Activated CD4-positive, alpha-beta memory T cell treated with anti-CD3 and anti-CD28 coated beads, Interleukin-2, amount 10 ng/mL, durations not matched to agents 7 days and 5 days (primary cell): ENCODE measurements at regions not wholly inside any gene's neighbourhood (a gene's known extent, or its start where the extent isn't known, plus 50 kb on each side); places are given as distances from the start of the nearest gene placed in this dataset.

Experiments used
- CTCF ChIA-PET: fragments of 350-600 bp; sonication (Branson Sonifier 250); formaldehyde crosslinking; loops from one replicate; lab custom pipeline; 2021; ENCODE audit warnings: antibody characterized with exemption, inconsistent platforms; lab: Charles Lee
- POLR2A ChIA-PET: fragments of 350-600 bp; sonication (Branson Sonifier 250); formaldehyde crosslinking; loops from one replicate; lab custom pipeline; 2021; ENCODE audit warnings: antibody characterized with exemption; lab: Charles Lee
- DNase-seq: peaks from one replicate; pipeline ENCODE4 v3.0.0-alpha.2; 2020
- H3K27ac Mint-ChIP-seq: one replicate; pipeline ENCODE4 v1.8.0; 2021; ENCODE audit warnings: mild to moderate bottlenecking, mixed read lengths
- H3K27me3 Mint-ChIP-seq: one replicate; pipeline ENCODE4 v1.8.0; 2021; ENCODE audit warnings: mixed read lengths
- H3K36me3 Mint-ChIP-seq: one replicate; pipeline ENCODE4 v1.8.0; 2021; ENCODE audit warnings: low read depth, mixed read lengths
- H3K4me1 Mint-ChIP-seq: one replicate; pipeline ENCODE4 v1.8.0; 2021; ENCODE audit warnings: mixed read lengths
- H3K4me3 Mint-ChIP-seq: one replicate; pipeline ENCODE4 v1.8.0; 2021; ENCODE audit warnings: mild to moderate bottlenecking, mixed read lengths
- H3K9me3 Mint-ChIP-seq: one replicate; pipeline ENCODE4 v1.8.0; 2021; ENCODE audit warnings: mixed read lengths

- Mint-ChIP-seq H3K27me3 (peaks cover 8% of the 10 kb centered on the region), H3K4me1 (no peaks in the 10 kb centered on the region), H3K27ac (no peak overlapping the region), H3K9me3 (no peaks in the 10 kb centered on the region), H3K4me3 (no peak overlapping the region), H3K36me3 (no peaks in the 10 kb centered on the region)
- POLR2A ChIA-PET, result no interaction called here
- DNase-seq, result no peak
- CTCF ChIA-PET, result no interaction called here
These were observed 214.0 kb upstream of the ADRA1B start for GRCh38 chr5:159702301-159702700.

GRCh38 chr5:159702826-159703225, 213.5 kb upstream of the ADRA1B start:
- Mint-ChIP-seq H3K4me3 (no peak overlapping the region), H3K9me3 (peaks cover 2% of the 10 kb centered on the region), H3K27me3 (peaks cover 10% of the 10 kb centered on the region), H3K27ac (no peak overlapping the region), H3K4me1 (no peaks in the 10 kb centered on the region), H3K36me3 (no peaks in the 10 kb centered on the region)
- CTCF ChIA-PET, result no interaction called here
- DNase-seq, result no peak
- POLR2A ChIA-PET, result no interaction called here

DNA sequence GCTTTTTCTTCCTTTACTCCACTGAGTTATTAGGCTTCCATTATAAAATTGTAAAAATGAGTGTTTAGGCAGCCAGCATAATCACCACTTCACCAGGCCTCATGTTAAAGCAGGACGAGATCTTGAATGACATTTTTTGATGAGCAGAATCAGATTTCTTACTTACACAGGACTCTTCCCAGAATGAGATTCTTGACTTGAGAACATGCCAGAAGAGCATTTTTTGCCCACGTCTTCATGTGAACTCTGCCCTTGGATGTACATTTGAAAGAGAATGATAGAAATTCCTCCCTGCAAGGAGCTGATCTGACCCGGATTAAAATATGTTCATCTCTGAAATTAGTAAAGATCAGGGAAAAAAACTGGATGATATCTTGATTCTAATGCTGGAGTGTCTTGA, 212.1 kb upstream of the ADRA1B start:
- no peaks in the 10 kb centered on the region for H3K36me3 Mint-ChIP-seq
- H3K27me3 Mint-ChIP-seq, result peaks cover 10% of the 10 kb centered on the region
- no peaks in the 10 kb centered on the region for H3K4me1 Mint-ChIP-seq
- ChIA-PET CTCF (no interaction called here), POLR2A (no interaction called here)
- H3K27ac Mint-ChIP-seq, result no peak overlapping the region
- peaks cover 2% of the 10 kb centered on the region for H3K9me3 Mint-ChIP-seq
- no peak for DNase-seq
- H3K4me3 Mint-ChIP-seq, result no peak overlapping the region

DNA sequence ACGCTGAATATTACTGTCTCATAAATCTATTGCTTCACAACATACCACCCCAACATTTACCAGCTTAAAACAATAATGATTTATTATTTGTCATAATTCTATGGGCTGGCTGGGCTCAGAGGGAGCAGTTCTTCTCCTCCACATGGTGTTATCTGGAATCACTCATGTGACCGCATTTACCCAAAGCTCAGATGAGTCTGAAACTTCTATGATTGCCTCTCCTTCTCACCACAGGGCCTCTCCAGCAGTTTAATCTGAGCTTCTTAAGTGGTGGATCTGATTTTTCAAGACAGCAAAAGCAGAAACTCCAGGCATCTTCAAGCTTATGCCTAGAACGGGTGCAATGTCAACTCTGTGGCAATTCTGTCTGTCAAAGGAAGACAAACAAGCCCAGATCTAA, 210.3 kb upstream of the ADRA1B start:
- Mint-ChIP-seq H3K9me3 (peaks cover 2% of the 10 kb centered on the region), H3K36me3 (no peaks in the 10 kb centered on the region), H3K4me3 (no peak overlapping the region), H3K27ac (no peak overlapping the region), H3K27me3 (peaks cover 13% of the 10 kb centered on the region), H3K4me1 (no peaks in the 10 kb centered on the region)
- ChIA-PET POLR2A (no interaction called here), CTCF (no interaction called here)
- DNase-seq, result no peak

DNA sequence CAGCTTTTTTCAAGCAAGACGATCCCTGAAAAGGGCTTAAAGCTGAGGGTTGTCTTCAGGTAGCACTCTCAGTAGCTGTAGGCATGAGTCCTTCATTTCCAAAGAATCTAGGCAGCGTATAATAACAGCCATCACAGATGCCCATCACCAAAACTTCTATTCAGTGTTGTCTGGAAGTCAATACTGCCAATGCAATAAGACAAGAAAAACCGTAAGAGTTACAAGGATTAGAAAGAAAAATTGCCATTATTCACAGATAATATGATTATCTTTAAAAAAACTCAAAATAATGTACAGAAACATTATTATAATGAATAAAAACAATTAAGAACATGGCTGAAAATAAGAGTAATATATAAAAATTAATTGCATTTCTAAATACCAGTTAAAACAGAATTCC, 208.2 kb upstream of the ADRA1B start:
- ChIA-PET POLR2A (no interaction called here), CTCF (no interaction called here)
- Mint-ChIP-seq H3K9me3 (peaks cover 2% of the 10 kb centered on the region), H3K27ac (no peak overlapping the region), H3K4me3 (no peak overlapping the region), H3K36me3 (no peaks in the 10 kb centered on the region), H3K4me1 (no peaks in the 10 kb centered on the region), H3K27me3 (peaks cover 19% of the 10 kb centered on the region)
- DNase-seq, result no peak

GRCh38 chr5:159712672-159713071, 203.6 kb upstream of the ADRA1B start:
- H3K27ac Mint-ChIP-seq, result no peak overlapping the region
- POLR2A ChIA-PET, result no interaction called here
- CTCF ChIA-PET, result no interaction called here
- no peak overlapping the region for H3K4me3 Mint-ChIP-seq
- no peaks in the 10 kb centered on the region for H3K36me3 Mint-ChIP-seq
- H3K27me3 Mint-ChIP-seq, result peaks cover 33% of the 10 kb centered on the region
- no peaks in the 10 kb centered on the region for H3K4me1 Mint-ChIP-seq
- no peak for DNase-seq
- peaks cover under 1% of the 10 kb centered on the region for H3K9me3 Mint-ChIP-seq

DNA sequence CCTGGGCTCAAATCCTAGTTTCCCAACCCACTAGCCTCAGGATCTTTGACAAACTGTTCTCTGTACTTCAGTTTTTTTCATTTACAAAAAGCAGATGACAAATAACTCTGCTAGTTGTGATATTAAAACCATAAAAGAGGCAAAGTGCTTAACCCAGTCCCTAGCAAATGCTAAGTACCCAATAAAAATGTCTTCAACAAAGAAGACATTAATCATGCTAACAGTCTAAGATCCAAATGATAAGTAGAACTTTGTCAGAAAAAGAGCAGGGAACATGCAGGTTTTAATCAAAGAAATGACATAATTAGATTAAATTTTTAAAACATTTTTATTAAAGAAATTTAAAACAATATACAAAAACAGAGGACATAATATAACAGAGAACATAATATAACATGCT, 203.0 kb upstream of the ADRA1B start:
- no peak overlapping the region for H3K27ac Mint-ChIP-seq
- no peak overlapping the region for H3K4me3 Mint-ChIP-seq
- no peaks in the 10 kb centered on the region for H3K4me1 Mint-ChIP-seq
- no peaks in the 10 kb centered on the region for H3K36me3 Mint-ChIP-seq
- ChIA-PET CTCF (no interaction called here), POLR2A (no interaction called here)
- H3K27me3 Mint-ChIP-seq, result peaks cover 34% of the 10 kb centered on the region
- DNase-seq, result no peak
- H3K9me3 Mint-ChIP-seq, result no peaks in the 10 kb centered on the region

DNA sequence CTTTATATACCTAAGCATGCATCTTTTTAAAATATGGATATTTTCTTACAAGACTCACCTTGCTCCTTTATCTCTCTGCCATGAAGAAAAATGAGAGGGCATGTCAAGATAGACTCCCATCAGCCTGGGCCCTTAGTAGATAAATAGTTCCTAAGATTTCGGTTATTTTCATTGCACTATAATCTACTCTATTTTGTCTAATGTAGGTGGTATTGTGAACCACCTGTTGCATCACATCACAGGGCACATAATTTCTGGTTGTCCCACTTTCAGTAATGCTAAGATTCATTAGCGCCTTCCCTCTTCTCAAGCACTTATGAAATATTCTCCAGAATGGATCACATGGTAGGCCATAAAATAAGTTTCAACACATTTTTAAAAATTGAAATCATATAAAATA, 202.5 kb upstream of the ADRA1B start:
- no peaks in the 10 kb centered on the region for H3K36me3 Mint-ChIP-seq
- no peak for DNase-seq
- no peak overlapping the region for H3K27ac Mint-ChIP-seq
- H3K4me1 Mint-ChIP-seq, result no peaks in the 10 kb centered on the region
- H3K27me3 Mint-ChIP-seq, result peaks cover 34% of the 10 kb centered on the region
- H3K4me3 Mint-ChIP-seq, result no peak overlapping the region
- ChIA-PET CTCF (no interaction called here), POLR2A (no interaction called here)
- H3K9me3 Mint-ChIP-seq, result no peaks in the 10 kb centered on the region

DNA sequence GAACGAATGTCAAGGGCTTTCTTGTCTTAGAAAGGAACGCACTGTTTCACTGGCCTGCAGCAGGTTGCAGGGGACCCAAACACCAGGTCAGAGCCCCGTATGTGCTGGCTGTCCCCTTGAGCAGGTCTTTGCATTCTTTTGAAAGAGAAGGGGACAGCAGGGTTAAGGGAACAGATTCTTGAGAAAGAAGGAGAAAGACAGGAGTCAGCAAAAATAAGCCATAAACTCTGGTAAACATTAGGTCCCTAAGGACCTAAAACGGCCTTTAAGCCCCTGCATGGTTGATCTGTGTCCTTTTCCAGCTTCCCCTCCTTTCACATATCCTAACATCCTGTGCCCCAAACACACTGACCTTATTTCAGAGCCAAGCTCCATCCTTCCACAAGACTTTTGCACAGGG, 190.8 kb upstream of the ADRA1B start:
- Mint-ChIP-seq H3K4me1 (no peaks in the 10 kb centered on the region), H3K4me3 (no peak overlapping the region), H3K27me3 (peaks cover 34% of the 10 kb centered on the region), H3K27ac (no peak overlapping the region), H3K36me3 (no peaks in the 10 kb centered on the region), H3K9me3 (no peaks in the 10 kb centered on the region)
- DNase-seq, result no peak
- ChIA-PET CTCF (no interaction called here), POLR2A (no interaction called here)

GRCh38 chr5:159727167-159727566, 189.1 kb upstream of the ADRA1B start:
- no peak overlapping the region for H3K4me3 Mint-ChIP-seq
- peaks cover under 1% of the 10 kb centered on the region for H3K4me1 Mint-ChIP-seq
- POLR2A ChIA-PET, result no interaction called here
- no peaks in the 10 kb centered on the region for H3K36me3 Mint-ChIP-seq
- peaks cover 39% of the 10 kb centered on the region for H3K27me3 Mint-ChIP-seq
- no peak overlapping the region for H3K27ac Mint-ChIP-seq
- CTCF ChIA-PET, result interaction anchor here (0.7 to 0.9 kb wide), 2 partner anchors 62 to 174 kb away, joined by 3 read pairs; no protein-coding TSS in a partner anchor
- H3K9me3 Mint-ChIP-seq, result no peaks in the 10 kb centered on the region
- DNase-seq, result no peak

DNA sequence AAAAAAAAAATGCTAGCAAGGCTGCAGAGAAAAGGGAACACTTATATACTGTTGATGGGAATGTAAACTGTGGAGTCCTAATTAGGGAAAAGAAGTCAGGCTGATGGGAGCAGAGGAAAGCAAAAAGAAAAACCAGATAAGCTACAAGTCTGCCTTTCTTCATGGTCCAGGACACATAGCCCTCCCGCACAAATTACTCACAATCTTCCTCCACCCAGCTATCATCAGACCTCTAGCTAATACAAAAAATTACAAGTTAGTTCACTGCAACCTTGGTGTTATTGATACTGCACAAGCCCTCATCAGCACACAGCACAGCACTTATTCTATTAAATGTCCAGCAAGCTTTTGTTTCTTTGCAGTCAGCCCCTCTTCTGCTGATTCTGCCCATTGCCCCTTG, 186.0 kb upstream of the ADRA1B start:
- no peak for DNase-seq
- H3K4me3 Mint-ChIP-seq, result no peak overlapping the region
- ChIA-PET POLR2A (no interaction called here), CTCF (no interaction called here)
- peaks cover 34% of the 10 kb centered on the region for H3K27me3 Mint-ChIP-seq
- H3K27ac Mint-ChIP-seq, result no peak overlapping the region
- H3K36me3 Mint-ChIP-seq, result no peaks in the 10 kb centered on the region
- peaks cover 13% of the 10 kb centered on the region for H3K4me1 Mint-ChIP-seq
- H3K9me3 Mint-ChIP-seq, result no peaks in the 10 kb centered on the region

- Mint-ChIP-seq H3K9me3 (no peaks in the 10 kb centered on the region), H3K4me1 (peaks cover 13% of the 10 kb centered on the region), H3K27me3 (peaks cover 32% of the 10 kb centered on the region), H3K4me3 (no peak overlapping the region), H3K36me3 (no peaks in the 10 kb centered on the region), H3K27ac (no peak overlapping the region)
- POLR2A ChIA-PET, result no interaction called here
- CTCF ChIA-PET, result no interaction called here
- DNase-seq, result peak; percentile 32
These were observed 184.1 kb upstream of the ADRA1B start for GRCh38 chr5:159732220-159732619.

GRCh38 chr5:159734366-159734765, 181.9 kb upstream of the ADRA1B start:
- DNase-seq, result no peak

GRCh38 chr5:159735036-159735435, 181.2 kb upstream of the ADRA1B start:
- H3K4me3 Mint-ChIP-seq, result no peak overlapping the region
- DNase-seq, result no peak
- ChIA-PET CTCF (no interaction called here), POLR2A (no interaction called here)
- H3K4me1 Mint-ChIP-seq, result peaks cover 13% of the 10 kb centered on the region
- H3K27me3 Mint-ChIP-seq, result peaks cover 27% of the 10 kb centered on the region
- peaks cover 2% of the 10 kb centered on the region for H3K9me3 Mint-ChIP-seq
- no peak overlapping the region for H3K27ac Mint-ChIP-seq
- H3K36me3 Mint-ChIP-seq, result no peaks in the 10 kb centered on the region

More at GRCh38 chr5:159734366-159734765, 181.9 kb upstream of the ADRA1B start:
- Mint-ChIP-seq H3K27me3 (peaks cover 29% of the 10 kb centered on the region), H3K4me1 (peaks cover 13% of the 10 kb centered on the region), H3K36me3 (no peaks in the 10 kb centered on the region), H3K27ac (no peak overlapping the region), H3K4me3 (no peak overlapping the region), H3K9me3 (peaks cover 1% of the 10 kb centered on the region)
- CTCF ChIA-PET, result no interaction called here
- POLR2A ChIA-PET, result no interaction called here
